Right lobe of liver (tissue), 6 donors: ENCODE measurements at regions not wholly inside any gene's neighbourhood (a gene's known extent, or its start where the extent isn't known, plus 50 kb on each side); places are given as distances from the start of the nearest gene placed in this dataset.
A peak's percentile ranks its signal among the peaks of the same experiment; 100 is the strongest.

ENCODE experiments used
- ATAC-seq, 4 donors: fragments of 200-7000 bp; cut with Tn5 transposase; one replicate each; pipeline ENCODE4 v1.9.1; 2020; ENCODE audit warnings: mild to moderate bottlenecking in 4 of 4, moderate library complexity in 4 of 4
- DNase-seq, 3 donors: peaks; one replicate each; pipeline ENCODE4 v3.0.0-alpha.2; 2020
- H3K27ac ChIP-seq, 3 donors: fragments of 200-600 bp; one replicate each; pipeline ENCODE4 v1.8.0; 2022
- H3K27me3 ChIP-seq, 2 donors: fragments of 200-600 bp; one replicate each; pipeline ENCODE4 v1.8.0; 2022
- H3K36me3 ChIP-seq, 4 donors: fragments of 200-600 bp; sonication (generic) in 1 of 4; one replicate each; pipeline versions ENCODE4 v1.5.1 to v1.8.0; 2017 to 2022; ENCODE audit warnings: control low read depth in 1 of 4
- H3K4me1 ChIP-seq, 4 donors: fragments of 200-600 bp; sonication (generic) in 1 of 4; one replicate each; pipeline versions ENCODE4 v1.5.1 to v1.8.0; 2017 to 2022; ENCODE audit warnings: control low read depth in 1 of 4
- H3K4me3 ChIP-seq, 3 donors: fragments of 200-600 bp; one replicate each; pipeline ENCODE4 v1.8.0; 2022
- H3K9me3 ChIP-seq, 4 donors: fragments of 200-600 bp; sonication (generic) in 1 of 4; one replicate each; pipeline versions ENCODE4 v1.5.1 to v1.8.0; 2017 to 2022; ENCODE audit warnings: control low read depth in 1 of 4
- CTCF ChIP-seq, 4 donors: fragments of 200-600 bp in 3 of 4; fragments of 450-650 bp in 1 of 4; IDR thresholded peaks; one replicate each; pipeline versions ENCODE4 v1.5.1 to v1.8.0; 2016 to 2022; ENCODE audit warnings: antibody characterized with exemption in 4 of 4, mild to moderate bottlenecking in 2 of 4
- POLR2A ChIP-seq: fragments of 450-650 bp; IDR thresholded peaks from one replicate; pipeline ENCODE4 v1.6.1; 2017; ENCODE audit warnings: antibody characterized with exemption, mild to moderate bottlenecking
- WGBS: methylation state at CpG from one replicate; pipeline ENCODE4 v1.1.6; 2018; ENCODE audit warnings: low coverage, low lambda C conversion rate; ENCODE audit not compliant: insufficient coverage; ENCODE audit errors: missing lambda C conversion rate; 5-methylcytosine and 5-hydroxymethylcytosine counted together
- intact Hi-C, 2 donors: fragments of 100-400 bp; cut with DNase I; formaldehyde crosslinking; loops; one replicate each; pipeline versions ENCODE4 v1.11.2 to v1.14.1; 2022
- donor health status: DM: no; HTN: yes; CAD: no.
- donor health status: DM: no; HTN: no; CAD: no.
- donor health status: DM: no; HTN: no; CAD: no.
- donor health status: DM: no; HTN: yes; CAD: no.
- donor health status: DM: no; HTN: yes; CAD: no.

GRCh38 chr13:84192125-84192524 is 309.9 kb upstream of the SLITRK1 start:
- DNase-seq: no peak
- no peaks in the 10 kb centered on the region for H3K4me1 ChIP-seq

GRCh38 chr13:84191139-84191538 is 308.9 kb upstream of the SLITRK1 start:
- no peaks in the 10 kb centered on the region for H3K36me3 ChIP-seq
- no peak overlapping the region for H3K4me3 ChIP-seq
- DNase-seq: no peak
- H3K27ac ChIP-seq: no peak overlapping the region
- TF ChIP-seq POLR2A (no peak), CTCF (IDR thresholded peaks at IDR 0.05) (no peak)
- H3K27me3 ChIP-seq: no peaks in the 10 kb centered on the region
- no peak for ATAC-seq
- intact Hi-C loops: no loop called here
- WGBS: 61% methylated on average over 4 of the region's 4 CpGs
- H3K4me1 ChIP-seq: no peaks in the 10 kb centered on the region
- no peaks in the 10 kb centered on the region for H3K9me3 ChIP-seq

More at GRCh38 chr13:84192125-84192524, 309.9 kb upstream of the SLITRK1 start:
- intact Hi-C loops: no loop called here
- Histone ChIP-seq H3K27ac (no peak overlapping the region), H3K27me3 (no peaks in the 10 kb centered on the region), H3K9me3 (no peaks in the 10 kb centered on the region), H3K36me3 (no peaks in the 10 kb centered on the region), H3K4me3 (no peak overlapping the region)
- TF ChIP-seq POLR2A (no peak), CTCF (IDR thresholded peaks at IDR 0.05) (no peak)
- WGBS: 41% methylated on average over 3 of the region's 3 CpGs
- no peak for ATAC-seq

- no peaks in the 10 kb centered on the region for H3K36me3 ChIP-seq
- H3K27ac ChIP-seq: no peak overlapping the region
- no peaks in the 10 kb centered on the region for H3K4me1 ChIP-seq
- no peak for TF ChIP-seq POLR2A
- no peak for TF ChIP-seq CTCF (IDR thresholded peaks at IDR 0.05)
- ATAC-seq (no peak), DNase-seq (no peak)
- no peak overlapping the region for H3K4me3 ChIP-seq
- no peaks in the 10 kb centered on the region for H3K9me3 ChIP-seq
- no peaks in the 10 kb centered on the region for H3K27me3 ChIP-seq
- intact Hi-C loops: no loop called here
- 27% methylated on average over 1 of the region's 1 CpG for WGBS
Observed at GRCh38 chr13:84187626-84188025, 305.4 kb upstream of the SLITRK1 start.

- Histone ChIP-seq H3K4me1 (no peaks in the 10 kb centered on the region), H3K27me3 (no peaks in the 10 kb centered on the region), H3K9me3 (no peaks in the 10 kb centered on the region), H3K36me3 (no peaks in the 10 kb centered on the region), H3K27ac (no peak overlapping the region), H3K4me3 (no peak overlapping the region)
- 56% methylated on average over 2 of the region's 2 CpGs for WGBS
- DNase-seq (no peak), ATAC-seq (no peak)
- intact Hi-C loops: no loop called here
- no peak for TF ChIP-seq CTCF (IDR thresholded peaks at IDR 0.05)
- TF ChIP-seq POLR2A: no peak
Observed at GRCh38 chr13:84139561-84140158, 257.4 kb upstream of the SLITRK1 start.

- H3K27me3 ChIP-seq: no peaks in the 10 kb centered on the region
Observed at GRCh38 chr13:84137292-84137691, 255.0 kb upstream of the SLITRK1 start.

More at GRCh38 chr13:84137292-84137691, 255.0 kb upstream of the SLITRK1 start:
- Histone ChIP-seq H3K36me3 (no peaks in the 10 kb centered on the region), H3K9me3 (no peaks in the 10 kb centered on the region), H3K27ac (no peak overlapping the region), H3K4me3 (no peak overlapping the region), H3K4me1 (no peaks in the 10 kb centered on the region)
- peak; percentile 44 to 66 (median 53) for ATAC-seq
- no peak for DNase-seq
- intact Hi-C loops: no loop called here
- WGBS: 33% methylated on average over 2 of the region's 2 CpGs
- TF ChIP-seq CTCF (IDR thresholded peaks at IDR 0.05) (no peak), POLR2A (no peak)
